GM10266 (cell line): ENCODE measurements at regions not wholly inside any gene's neighbourhood (a gene's known extent, or its start where the extent isn't known, plus 50 kb on each side); places are given as distances from the start of the nearest gene placed in this dataset.

Experiments
- DNase-seq: peaks from one replicate; pipeline ENCODE4 v3.0.0; 2012; ENCODE audit errors: extremely low spot score
- CTCF ChIP-seq: IDR thresholded peaks from 2 replicates; pipeline ENCODE4 v1.5.1; 2012; ENCODE audit warnings: mild to moderate bottlenecking, low read depth; ENCODE audit not compliant: control insufficient read depth, insufficient read depth; ENCODE audit errors: missing control alignments

GRCh38 chr7:89648509-89648908 lies 505.8 kb upstream of the STEAP1 start:
- TF ChIP-seq CTCF: no peak
- no peak for DNase-seq

- DNase-seq: no peak
- no peak for TF ChIP-seq CTCF
Observed at GRCh38 chr7:89655946-89656345, 498.3 kb upstream of the STEAP1 start.

GRCh38 chr7:89661876-89662275 lies 492.4 kb upstream of the STEAP1 start:
- DNase-seq: no peak
- TF ChIP-seq CTCF: no peak

- no peak for DNase-seq
- TF ChIP-seq CTCF: no peak
Observed at GRCh38 chr7:89666136-89666835, 488.0 kb upstream of the STEAP1 start.

- DNase-seq: no peak
- TF ChIP-seq CTCF: no peak
Observed at GRCh38 chr7:89680161-89680560, 474.1 kb upstream of the STEAP1 start.

- no peak for DNase-seq
- no peak for TF ChIP-seq CTCF
Observed at GRCh38 chr7:89681448-89681847, 472.8 kb upstream of the STEAP1 start.

GRCh38 chr7:89685287-89685686 lies 469.0 kb upstream of the STEAP1 start:
- no peak for DNase-seq
- TF ChIP-seq CTCF: no peak
